Thyroid gland (tissue), 4 donors: ENCODE measurements at regions not wholly inside any gene's neighbourhood (a gene's known extent, or its start where the extent isn't known, plus 50 kb on each side); places are given as distances from the start of the nearest gene placed in this dataset.

Experiments used
- DNase-seq, 2 donors: peaks; one replicate each; pipeline ENCODE4 v3.0.0-alpha.2; 2019
- H3K27ac ChIP-seq, 3 donors: fragments of 200-600 bp; sonication (generic); 1 replicate in 2 of 3; 2 replicates in 1 of 3; pipeline ENCODE4 v1.5.1; 2016 to 2019; ENCODE audit warnings: mild to moderate bottlenecking in 1 of 3, moderate library complexity in 1 of 3
- H3K27me3 ChIP-seq: fragments of 200-600 bp; sonication (generic); one replicate; pipeline ENCODE4 v1.5.1; 2019
- H3K36me3 ChIP-seq, 2 donors: fragments of 200-600 bp; sonication (generic); one replicate each; pipeline ENCODE4 v1.5.1; 2016 to 2019
- H3K4me1 ChIP-seq, 2 donors: fragments of 200-600 bp; sonication (generic); one replicate each; pipeline ENCODE4 v1.5.1; 2017 to 2019
- H3K4me3 ChIP-seq, 3 donors: fragments of 200-600 bp; sonication (generic); replicated peaks in 1 of 3; 1 replicate in 2 of 3; 2 replicates in 1 of 3; pipeline ENCODE4 v1.5.1; 2016; ENCODE audit warnings: mild to moderate bottlenecking in 1 of 3
- H3K9me3 ChIP-seq: fragments of 200-600 bp; sonication (generic); one replicate; pipeline ENCODE4 v1.5.1; 2017
- CTCF ChIP-seq, 6 experiments: fragments of 200-600 bp in 3 of 6; fragments of 450-650 bp in 3 of 6; sonication (generic) in 3 of 6; IDR thresholded peaks; one replicate each; pipeline ENCODE4 v1.5.1; 2016 to 2019; ENCODE audit warnings: antibody characterized with exemption in 6 of 6, mild to moderate bottlenecking in 2 of 6, inconsistent platforms in 1 of 6, moderate library complexity in 1 of 6
- POLR2A ChIP-seq, 2 donors: fragments of 450-650 bp; IDR thresholded peaks; one replicate each; pipeline ENCODE4 v1.6.1; 2017; ENCODE audit warnings: antibody characterized with exemption in 2 of 2, mild to moderate bottlenecking in 2 of 2, moderate library complexity in 1 of 2
- WGBS, 2 donors: methylation state at CpG; one replicate each; pipeline ENCODE4 v1.1.5; 2017; 5-methylcytosine and 5-hydroxymethylcytosine counted together
- intact Hi-C: fragments of 100-400 bp; cut with DNase I; formaldehyde crosslinking; loops from one replicate; pipeline ENCODE4 v1.15.1; 2023

GRCh38 chr12:92073094-92073493 is 72.6 kb downstream of the BTG1 start:
- intact Hi-C loops = no loop called here
- H3K36me3 ChIP-seq = no peaks in the 10 kb centered on the region
- H3K27me3 ChIP-seq = no peaks in the 10 kb centered on the region
- H3K9me3 ChIP-seq = no peaks in the 10 kb centered on the region
- H3K4me1 ChIP-seq = peaks cover 14 to 26% of the 10 kb centered on the region in 2 donors
- WGBS, 2 donors = 88 to 94% methylated on average over 2 of the region's 2 CpGs
- no peak overlapping the region for H3K4me3 ChIP-seq
- no peak for DNase-seq
- H3K27ac ChIP-seq = no peak overlapping the region
- TF ChIP-seq POLR2A (IDR thresholded peaks at IDR 0.05) (no peak), CTCF (IDR thresholded peaks at IDR 0.05) (no peak)

- Histone ChIP-seq H3K27ac (no peak overlapping the region), H3K27me3 (no peaks in the 10 kb centered on the region), H3K4me1 (peaks cover 14 to 21% of the 10 kb centered on the region in 2 donors), H3K4me3 (no peak overlapping the region), H3K9me3 (no peaks in the 10 kb centered on the region), H3K36me3 (no peaks in the 10 kb centered on the region)
- intact Hi-C loops = no loop called here
- DNase-seq = no peak
- WGBS, 2 donors = 91 to 98% methylated on average over 1 of the region's 1 CpG
- no peak for TF ChIP-seq POLR2A (IDR thresholded peaks at IDR 0.05)
- no peak for TF ChIP-seq CTCF (IDR thresholded peaks at IDR 0.05)
Observed at GRCh38 chr12:92072112-92072511, 73.5 kb downstream of the BTG1 start.

GRCh38 chr12:92070864-92071445 is 74.7 kb downstream of the BTG1 start:
- no peaks in the 10 kb centered on the region for H3K36me3 ChIP-seq
- H3K4me3 ChIP-seq = no peak overlapping the region
- 75 to 79% methylated on average over 6 of the region's 6 CpGs for whole genome bisulfite sequencing, 2 donors
- H3K27ac ChIP-seq = no peak overlapping the region
- H3K4me1 ChIP-seq = peaks cover 8 to 15% of the 10 kb centered on the region in 2 donors
- no peak for TF ChIP-seq POLR2A (IDR thresholded peaks at IDR 0.05)
- TF ChIP-seq CTCF (IDR thresholded peaks at IDR 0.05) = no peak
- no peak for DNase-seq
- H3K9me3 ChIP-seq = no peaks in the 10 kb centered on the region
- intact Hi-C loops = no loop called here
- no peaks in the 10 kb centered on the region for H3K27me3 ChIP-seq

- no peak for DNase-seq
- H3K27me3 ChIP-seq = no peaks in the 10 kb centered on the region
- H3K4me3 ChIP-seq = no peak overlapping the region
- H3K4me1 ChIP-seq = peaks cover 2 to 8% of the 10 kb centered on the region in 2 donors
- no peaks in the 10 kb centered on the region for H3K9me3 ChIP-seq
- intact Hi-C loops = no loop called here
- 72 to 79% methylated on average over 8 of the region's 8 CpGs for WGBS, 2 donors
- no peak for TF ChIP-seq POLR2A (IDR thresholded peaks at IDR 0.05)
- TF ChIP-seq CTCF (IDR thresholded peaks at IDR 0.05) = no peak
- no peak overlapping the region for H3K27ac ChIP-seq
- H3K36me3 ChIP-seq = no peaks in the 10 kb centered on the region
Observed at GRCh38 chr12:92070054-92070863, 75.4 kb downstream of the BTG1 start.

- no peak for TF ChIP-seq POLR2A (IDR thresholded peaks at IDR 0.05)
- TF ChIP-seq CTCF (IDR thresholded peaks at IDR 0.05) = no peak
- Histone ChIP-seq H3K36me3 (no peaks in the 10 kb centered on the region), H3K4me3 (no peak overlapping the region), H3K27me3 (no peaks in the 10 kb centered on the region), H3K9me3 (no peaks in the 10 kb centered on the region), H3K27ac (no peak overlapping the region), H3K4me1 (no peaks in the 10 kb centered on the region)
- WGBS, 2 donors = 74 to 76% methylated on average over 1 of the region's 1 CpG
- DNase-seq = no peak
- intact Hi-C loops = no loop called here
Observed at GRCh38 chr12:92068459-92068858, 77.2 kb downstream of the BTG1 start.
